HL-60 (cell line): ENCODE measurements at regions not wholly inside any gene's neighbourhood (a gene's known extent, or its start where the extent isn't known, plus 50 kb on each side); places are given as distances from the start of the nearest gene placed in this dataset.

Experiments used
- DNase-seq, 2 experiments: peaks; one replicate each; pipeline ENCODE4 v3.0.0-alpha.2; 2010 to 2020; ENCODE audit warnings: low read depth in 1 of 2, low spot score in 1 of 2
- H3K27ac ChIP-seq: fragments of 250-450 bp; sonication (Bioruptor Pico); replicated peaks from 2 replicates; pipeline ENCODE4 v1.5.1; 2020; ENCODE audit warnings: mild to moderate bottlenecking, moderate library complexity
- H3K27me3 ChIP-seq: fragments of 250-450 bp; sonication (Bioruptor Pico); 2 replicates; pipeline ENCODE4 v1.5.1; 2021; ENCODE audit warnings: mild to moderate bottlenecking, moderate library complexity; ENCODE audit not compliant: insufficient read depth, poor library complexity, severe bottlenecking
- H3K4me3 ChIP-seq: replicated peaks from 2 replicates; pipeline ENCODE4 v1.5.1; 2011; ENCODE audit warnings: mild to moderate bottlenecking, control low read depth, low read length; ENCODE audit not compliant: insufficient read depth
- GABPA ChIP-seq: IDR thresholded peaks from 2 replicates; pipeline ENCODE4 v1.6.1; 2012; ENCODE audit warnings: low read depth
- POLR2AphosphoS5 ChIP-seq: IDR thresholded peaks from 2 replicates; pipeline ENCODE4 v1.6.1; 2012; ENCODE audit warnings: low read depth
- REST ChIP-seq: IDR thresholded peaks from 2 replicates; pipeline ENCODE4 v1.6.1; 2012; ENCODE audit warnings: low read depth; ENCODE audit not compliant: insufficient replicate concordance
- SPI1 ChIP-seq: IDR thresholded peaks from 2 replicates; pipeline ENCODE4 v1.6.1; 2012; ENCODE audit warnings: low read depth, mild to moderate bottlenecking, borderline replicate concordance
- TF ChIP-seq, protein P1 (sequence below): IDR thresholded peaks from one replicate; pipeline ENCODE4 v1.5.1; 2011; ENCODE audit warnings: low read length, control low read depth, inconsistent platforms; ENCODE audit not compliant: insufficient read depth

DNA sequence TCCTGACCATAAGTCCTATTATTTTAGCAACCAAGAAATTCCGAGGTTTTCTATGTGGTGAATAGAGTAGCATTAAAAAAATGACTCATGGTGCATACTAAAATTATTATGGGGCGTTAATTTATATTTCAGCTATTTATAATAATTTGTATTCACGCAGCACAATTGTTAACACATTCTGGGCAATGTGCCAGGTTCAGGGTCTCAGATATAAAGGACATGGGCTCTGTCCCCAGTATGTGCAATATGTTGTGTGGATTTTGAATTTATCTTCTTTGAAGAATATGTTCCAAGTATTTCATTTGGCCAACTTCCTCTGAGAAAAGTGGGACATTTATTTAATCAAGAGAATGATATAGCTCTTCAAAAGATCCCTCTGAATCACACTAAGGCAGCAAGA, 1434.7 kb upstream of the PRR20A start:
- Histone ChIP-seq H3K27me3 (no peaks in the 10 kb centered on the region), H3K27ac (no peak overlapping the region), H3K4me3 (no peak overlapping the region)
- TF ChIP-seq SPI1 (no peak), REST (no peak), POLR2AphosphoS5 (no peak), GABPA (no peak)
- TF ChIP-seq, protein P1, sequence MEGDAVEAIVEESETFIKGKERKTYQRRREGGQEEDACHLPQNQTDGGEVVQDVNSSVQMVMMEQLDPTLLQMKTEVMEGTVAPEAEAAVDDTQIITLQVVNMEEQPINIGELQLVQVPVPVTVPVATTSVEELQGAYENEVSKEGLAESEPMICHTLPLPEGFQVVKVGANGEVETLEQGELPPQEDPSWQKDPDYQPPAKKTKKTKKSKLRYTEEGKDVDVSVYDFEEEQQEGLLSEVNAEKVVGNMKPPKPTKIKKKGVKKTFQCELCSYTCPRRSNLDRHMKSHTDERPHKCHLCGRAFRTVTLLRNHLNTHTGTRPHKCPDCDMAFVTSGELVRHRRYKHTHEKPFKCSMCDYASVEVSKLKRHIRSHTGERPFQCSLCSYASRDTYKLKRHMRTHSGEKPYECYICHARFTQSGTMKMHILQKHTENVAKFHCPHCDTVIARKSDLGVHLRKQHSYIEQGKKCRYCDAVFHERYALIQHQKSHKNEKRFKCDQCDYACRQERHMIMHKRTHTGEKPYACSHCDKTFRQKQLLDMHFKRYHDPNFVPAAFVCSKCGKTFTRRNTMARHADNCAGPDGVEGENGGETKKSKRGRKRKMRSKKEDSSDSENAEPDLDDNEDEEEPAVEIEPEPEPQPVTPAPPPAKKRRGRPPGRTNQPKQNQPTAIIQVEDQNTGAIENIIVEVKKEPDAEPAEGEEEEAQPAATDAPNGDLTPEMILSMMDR, result no peak
- no peak for DNase-seq

GRCh38 chr13:55714120-55714519, 1426.6 kb upstream of the PRR20A start:
- TF ChIP-seq POLR2AphosphoS5 (no peak), SPI1 (no peak), REST (no peak), GABPA (no peak)
- TF ChIP-seq, protein P1, result no peak
- H3K27ac ChIP-seq, result no peak overlapping the region
- H3K4me3 ChIP-seq, result no peak overlapping the region
- no peak for DNase-seq
- no peaks in the 10 kb centered on the region for H3K27me3 ChIP-seq

- DNase-seq, result no peak
- Histone ChIP-seq H3K4me3 (no peak overlapping the region), H3K27me3 (no peaks in the 10 kb centered on the region), H3K27ac (no peak overlapping the region)
- TF ChIP-seq, protein P1, result no peak
- TF ChIP-seq REST, result no peak
- TF ChIP-seq POLR2AphosphoS5, result no peak
- TF ChIP-seq SPI1, result no peak
- TF ChIP-seq GABPA, result no peak
Observed at GRCh38 chr13:55727683-55728082, 1413.0 kb upstream of the PRR20A start.
